ENCODE measurements at regions not wholly inside any gene's neighbourhood (a gene's known extent, or its start where the extent isn't known, plus 50 kb on each side); places are given as distances from the start of the nearest gene placed in this dataset.
"Not testable (repeated sequence)": the region's sequence is repeated elsewhere in the genome, so short reads cannot be mapped to it uniquely, and the experiment has no call there.

GRCh38 chr9:22170556-22170955 lies 161.5 kb upstream of the CDKN2B start:
- ChIA-PET POLR2A (ENCODE audit: low non-redundant PET) (no interaction called here), CTCF (interaction anchor here (0.6 kb wide), 1 partner anchor 143 kb away, joined by 5 read pairs; no protein-coding TSS in a partner anchor)
- no peak overlapping the region for H3K27ac ChIP-seq
- TF ChIP-seq CTCF (conservative IDR thresholded peaks at IDR 0.05; ENCODE audit: low read depth), result no peak
- DNase-seq (ENCODE audit: low spot score), result no peak

GRCh38 chr9:22170990-22171670 lies 162.0 kb upstream of the CDKN2B start:
- CTCF ChIA-PET, result interaction anchor here (0.6 kb wide), 1 partner anchor 144 kb away, joined by 5 read pairs; no protein-coding TSS in a partner anchor
- POLR2A ChIA-PET (ENCODE audit: low non-redundant PET), result no interaction called here
- no peak overlapping the region for H3K27ac ChIP-seq
- no peak for DNase-seq (ENCODE audit: low spot score)
- TF ChIP-seq CTCF (conservative IDR thresholded peaks at IDR 0.05; ENCODE audit: low read depth), result no peak

- CTCF ChIA-PET, result interaction anchor here (0.6 kb wide), 1 partner anchor 252 kb away, joined by 3 read pairs; no protein-coding TSS in a partner anchor
- POLR2A ChIA-PET (ENCODE audit: low non-redundant PET), result no interaction called here
- no peak overlapping the region for H3K27ac ChIP-seq
- TF ChIP-seq CTCF (conservative IDR thresholded peaks at IDR 0.05; ENCODE audit: low read depth), result no peak
- DNase-seq (ENCODE audit: low spot score), result no peak
Measured at GRCh38 chr9:22171691-22172090, 162.6 kb upstream of the CDKN2B start.

- CTCF ChIA-PET, result no interaction called here
- no peak for DNase-seq (ENCODE audit: low spot score)
- POLR2A ChIA-PET (ENCODE audit: low non-redundant PET), result no interaction called here
- H3K27ac ChIP-seq, result no peak overlapping the region
- TF ChIP-seq CTCF (conservative IDR thresholded peaks at IDR 0.05; ENCODE audit: low read depth), result no peak
Measured at GRCh38 chr9:22173908-22174307, 164.8 kb upstream of the CDKN2B start.

- ChIA-PET POLR2A (ENCODE audit: low non-redundant PET) (no interaction called here), CTCF (no interaction called here)
- DNase-seq (ENCODE audit: low spot score), result no peak
- H3K27ac ChIP-seq, result no peak overlapping the region
- TF ChIP-seq CTCF (conservative IDR thresholded peaks at IDR 0.05; ENCODE audit: low read depth), result no peak
Measured at GRCh38 chr9:22175972-22176545, 167.0 kb upstream of the CDKN2B start.

- CTCF ChIA-PET; DNase-seq (ENCODE audit: low spot score); POLR2A ChIA-PET (ENCODE audit: low non-redundant PET); H3K27ac ChIP-seq: not testable (repeated sequence)
Measured at GRCh38 chr9:22181021-22181420, 171.9 kb upstream of the CDKN2B start.

- no peak overlapping the region for H3K27ac ChIP-seq
- ChIA-PET CTCF (no interaction called here), POLR2A (ENCODE audit: low non-redundant PET) (no interaction called here)
- no peak for TF ChIP-seq CTCF (conservative IDR thresholded peaks at IDR 0.05; ENCODE audit: low read depth)
- DNase-seq (ENCODE audit: low spot score), result no peak
Measured at GRCh38 chr9:22189471-22189870, 180.4 kb upstream of the CDKN2B start.

- CTCF ChIA-PET; H3K27ac ChIP-seq; POLR2A ChIA-PET (ENCODE audit: low non-redundant PET); DNase-seq (ENCODE audit: low spot score): not testable (repeated sequence)
Measured at GRCh38 chr9:22197000-22197399, 187.9 kb upstream of the CDKN2B start.
